GM18858 (cell line): ENCODE measurements at regions not wholly inside any gene's neighbourhood (a gene's known extent, or its start where the extent isn't known, plus 50 kb on each side); places are given as distances from the start of the nearest gene placed in this dataset.

Experiments
- ATAC-seq: cut with Tn5 transposase; IDR thresholded peaks from one replicate; pipeline ENCODE4 v1.9.1; 2021; ENCODE audit not compliant: unreplicated experiment

DNA sequence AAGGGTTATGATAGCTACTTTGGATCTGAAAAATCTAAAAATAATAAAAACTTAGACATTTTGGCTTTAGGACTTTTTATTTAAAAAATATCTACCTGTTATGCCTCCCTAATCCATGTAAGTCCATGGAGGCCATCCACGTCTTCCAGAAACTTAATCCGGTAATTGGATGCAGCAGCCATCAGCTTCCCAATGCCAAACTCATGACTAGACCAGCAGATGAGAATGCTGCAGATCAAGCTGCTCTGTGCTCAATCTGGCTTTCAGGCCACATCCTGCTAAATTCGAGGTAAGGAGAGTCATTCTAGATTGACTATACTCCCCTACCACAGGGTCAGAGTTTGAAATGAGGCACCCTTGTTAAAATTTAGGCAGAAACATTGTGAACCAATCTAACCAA, 168.5 kb upstream of the TCERG1L start:
- ATAC-seq, result no peak

DNA sequence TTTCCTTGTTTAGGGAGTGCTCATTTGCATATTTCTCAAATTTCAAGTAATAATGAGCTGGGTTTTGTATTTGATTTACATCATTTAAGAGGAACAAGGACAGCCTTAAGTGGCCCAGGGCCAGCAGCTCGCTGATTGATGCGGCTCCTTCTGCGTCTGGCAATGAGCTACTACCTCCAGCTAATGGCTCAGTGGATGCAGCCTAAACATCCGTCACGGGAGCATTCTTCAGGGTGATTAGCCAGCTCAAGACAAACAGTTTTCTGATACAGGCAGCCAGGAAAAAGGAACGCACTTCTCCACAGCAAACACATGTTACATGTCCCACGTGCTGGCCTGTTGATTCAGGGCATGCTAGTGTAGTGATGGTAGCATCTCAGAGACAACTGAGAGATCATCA, 169.3 kb upstream of the TCERG1L start:
- ATAC-seq, result no peak

DNA sequence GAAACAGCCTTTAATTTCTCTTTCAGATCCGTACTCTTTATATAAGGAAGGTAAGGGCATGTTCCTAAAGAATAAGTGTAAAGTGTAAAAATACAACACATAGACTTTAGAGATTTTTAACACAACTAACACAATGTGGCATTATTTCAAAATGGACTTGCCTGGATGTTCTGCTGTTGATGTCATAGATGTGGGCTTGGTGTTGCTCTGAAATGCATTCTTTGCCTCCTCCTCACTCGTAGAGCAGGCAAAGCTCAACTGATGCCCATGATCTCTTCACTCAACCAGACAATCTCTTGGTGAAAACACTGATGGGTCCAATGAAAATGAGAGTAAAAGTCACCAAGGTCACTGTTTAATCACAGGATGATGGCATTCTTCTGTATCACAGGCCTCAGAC, 174.2 kb upstream of the TCERG1L start:
- no peak for ATAC-seq

DNA sequence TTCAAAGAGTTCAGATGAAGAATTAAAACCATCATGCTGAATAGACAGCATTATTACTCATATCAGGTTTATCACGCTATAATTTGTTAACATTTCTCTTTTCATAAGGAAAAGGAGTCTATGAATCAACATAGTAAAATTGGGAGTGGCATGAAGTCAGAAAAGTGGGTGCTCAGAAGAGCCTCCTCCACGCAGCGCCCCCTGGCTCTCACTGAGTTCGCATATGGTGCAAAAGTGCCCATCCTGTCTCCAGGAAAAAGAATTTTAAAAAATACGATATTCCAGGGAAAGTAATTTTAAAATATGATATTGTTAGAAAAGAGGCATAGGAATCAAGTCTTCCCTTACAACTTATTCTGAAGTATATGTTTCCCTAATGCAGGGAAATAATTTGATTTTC, 176.3 kb upstream of the TCERG1L start:
- no peak for ATAC-seq

DNA sequence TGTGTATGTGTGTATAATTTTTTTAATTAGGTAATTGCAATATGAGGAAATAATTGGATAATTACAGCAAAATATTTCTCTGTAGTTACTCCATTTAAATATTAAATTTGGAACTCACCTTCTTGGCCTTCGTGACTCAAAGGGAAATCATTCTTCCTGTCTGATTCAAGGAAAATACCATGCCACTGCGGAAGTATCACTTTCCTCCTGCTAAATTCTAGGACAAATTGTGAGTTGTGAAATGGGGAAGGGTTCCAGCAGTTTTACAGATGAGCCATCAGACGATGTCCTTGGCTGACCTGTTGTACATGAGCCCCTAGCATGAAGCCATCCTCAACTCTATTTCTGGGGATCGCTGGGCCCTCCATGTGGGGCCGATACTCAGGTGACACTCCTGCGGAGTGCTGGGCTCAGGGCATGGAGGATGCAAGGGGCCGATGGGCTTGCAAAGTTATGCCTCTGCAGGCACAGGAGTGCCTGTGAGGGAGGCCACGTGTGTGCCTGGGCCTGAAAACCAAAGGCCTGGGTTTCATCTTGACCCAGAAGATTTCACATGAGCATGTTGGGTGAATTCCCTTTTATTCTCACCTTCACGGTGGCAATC, 179.6 kb upstream of the TCERG1L start:
- no peak for ATAC-seq

DNA sequence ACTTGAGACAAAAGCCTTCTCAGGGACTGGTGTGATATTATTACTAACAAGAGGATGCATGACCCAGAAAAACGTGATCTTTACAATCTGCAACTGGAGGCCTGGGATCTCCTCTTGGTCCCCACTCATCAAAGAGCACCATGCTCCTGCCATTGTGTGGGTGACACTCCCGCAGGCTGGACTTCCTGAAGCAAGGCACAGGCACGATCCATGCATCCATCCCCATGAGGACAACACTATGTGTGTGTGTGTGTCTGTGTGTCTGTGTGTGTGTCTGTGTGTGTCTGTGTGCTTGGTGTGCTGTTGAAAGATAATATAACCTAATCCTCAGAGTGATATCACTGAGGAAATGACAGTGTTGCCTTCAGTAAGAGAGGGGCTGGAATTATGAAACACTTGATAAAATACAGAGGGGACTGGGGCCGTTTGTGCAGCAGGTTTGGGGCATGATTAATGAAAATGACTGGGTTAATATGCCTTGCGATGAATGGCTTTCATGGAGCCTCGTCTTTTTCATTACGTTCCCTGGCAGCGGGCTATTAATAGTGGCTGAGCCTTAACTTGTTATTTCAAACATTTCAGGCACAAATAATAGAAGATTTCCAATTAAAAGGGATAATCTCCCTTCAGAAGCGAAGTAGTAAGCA, 180.8 kb upstream of the TCERG1L start:
- no peak for ATAC-seq

DNA sequence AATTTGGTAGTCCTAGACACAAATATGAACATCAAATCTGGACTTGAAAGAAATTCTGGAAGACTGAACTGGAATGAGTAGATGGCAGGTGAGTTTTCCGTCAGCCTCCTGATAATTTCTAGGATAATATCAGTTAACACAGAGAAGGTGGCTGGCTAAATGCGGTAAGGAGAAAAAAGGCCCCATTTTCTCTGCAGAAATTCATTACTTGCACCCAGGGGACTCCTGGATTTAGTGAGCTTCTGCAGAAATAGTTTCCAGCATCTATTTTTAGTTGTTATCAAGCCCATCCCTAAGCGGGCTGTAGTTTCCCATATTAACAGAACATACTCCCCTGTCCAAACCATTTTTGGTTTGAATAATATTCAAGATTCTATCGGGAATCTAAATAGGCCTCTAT, 181.9 kb upstream of the TCERG1L start:
- ATAC-seq, result no peak

DNA sequence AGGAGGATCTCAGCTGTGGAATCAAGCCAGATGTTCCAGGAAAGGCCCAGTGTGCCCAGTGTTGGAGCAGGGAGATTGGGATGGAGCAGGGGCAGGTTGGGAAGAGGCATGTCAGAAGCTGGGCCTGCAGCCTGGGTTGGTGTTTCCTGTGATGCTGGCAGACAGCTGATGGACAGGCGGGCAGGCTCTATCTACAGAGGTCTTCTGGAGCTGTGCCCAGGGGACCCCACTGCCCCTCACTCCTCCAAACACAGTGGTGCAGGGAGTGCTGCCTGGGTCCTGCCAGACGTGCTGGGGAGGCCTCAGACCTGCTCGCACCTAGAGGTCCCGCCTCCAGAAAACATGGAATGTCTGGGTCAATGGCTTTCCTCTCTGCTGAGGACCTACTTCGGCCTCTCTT, 182.9 kb upstream of the TCERG1L start:
- no peak for ATAC-seq

DNA sequence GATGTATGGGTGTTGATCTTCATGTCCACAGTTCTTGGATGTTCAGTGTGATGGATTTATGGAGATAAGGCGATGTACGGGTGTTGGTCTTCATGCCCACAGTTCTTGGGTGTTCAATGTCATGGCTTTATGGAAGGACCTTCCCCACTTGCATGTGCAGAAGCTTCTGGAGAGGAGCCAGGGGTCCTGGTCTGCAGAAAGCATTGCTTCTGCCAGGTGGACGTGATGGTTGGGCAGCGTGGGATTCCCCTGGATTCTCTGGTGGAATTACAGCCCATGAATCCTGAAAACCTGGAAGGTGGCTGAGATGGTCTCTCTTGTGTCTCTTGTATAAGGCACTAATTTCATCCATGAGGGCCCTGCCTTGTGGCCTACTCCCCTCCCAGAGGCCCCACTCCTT, 183.7 kb upstream of the TCERG1L start:
- no peak for ATAC-seq

DNA sequence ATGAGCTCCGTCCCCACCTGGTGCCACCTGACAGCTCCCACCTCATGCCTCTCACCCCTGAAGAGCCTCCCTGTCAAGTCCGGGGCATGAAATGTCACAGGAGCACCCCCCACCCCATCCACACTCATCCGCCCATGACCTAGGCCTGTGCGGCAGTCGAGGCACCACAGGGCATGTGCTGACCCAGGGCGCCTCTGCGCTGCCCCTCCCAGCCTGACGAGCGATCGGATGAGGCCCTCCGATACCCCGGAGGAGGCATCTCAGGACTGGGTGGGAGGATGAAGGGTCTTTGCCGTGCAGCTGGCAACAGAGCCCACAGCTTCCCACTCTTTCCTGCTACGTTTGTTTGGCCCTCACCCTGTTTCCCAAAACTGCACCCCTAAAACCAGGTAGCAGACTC, 184.4 kb upstream of the TCERG1L start:
- ATAC-seq, result no peak

DNA sequence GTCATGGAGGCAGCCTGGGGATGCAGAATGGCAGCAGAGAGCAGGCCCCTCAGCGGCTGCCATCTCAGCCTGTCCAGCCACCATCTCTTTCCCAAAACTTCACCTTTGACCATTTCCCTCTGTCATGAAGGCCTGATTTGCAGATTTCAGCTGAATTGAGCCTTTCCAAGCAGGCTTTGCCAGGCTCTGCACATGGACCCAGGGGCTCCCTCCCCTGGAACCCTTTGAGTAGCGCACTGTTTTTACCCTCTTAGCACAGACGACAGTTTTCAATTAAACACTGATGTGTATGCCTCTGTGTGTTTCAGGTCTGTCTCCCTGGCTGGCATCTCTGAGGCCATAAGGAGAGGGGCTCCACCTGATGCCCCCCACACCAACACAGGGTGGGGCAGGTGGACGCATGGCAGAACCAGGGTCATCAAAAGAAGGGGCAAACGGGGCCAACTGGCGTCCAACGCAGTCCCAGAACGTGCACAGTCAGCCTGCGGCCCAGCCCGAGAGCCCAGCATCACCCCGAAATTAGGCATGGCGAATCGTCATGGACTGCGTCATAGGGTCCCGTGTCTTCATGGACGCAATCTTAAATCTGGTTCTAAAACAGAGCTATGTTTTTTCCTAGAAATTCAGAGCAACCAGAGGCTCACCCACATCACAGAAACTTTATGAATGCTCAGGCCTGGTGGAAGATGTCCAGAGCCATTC, 185.0 kb upstream of the TCERG1L start:
- ATAC-seq, result no peak

DNA sequence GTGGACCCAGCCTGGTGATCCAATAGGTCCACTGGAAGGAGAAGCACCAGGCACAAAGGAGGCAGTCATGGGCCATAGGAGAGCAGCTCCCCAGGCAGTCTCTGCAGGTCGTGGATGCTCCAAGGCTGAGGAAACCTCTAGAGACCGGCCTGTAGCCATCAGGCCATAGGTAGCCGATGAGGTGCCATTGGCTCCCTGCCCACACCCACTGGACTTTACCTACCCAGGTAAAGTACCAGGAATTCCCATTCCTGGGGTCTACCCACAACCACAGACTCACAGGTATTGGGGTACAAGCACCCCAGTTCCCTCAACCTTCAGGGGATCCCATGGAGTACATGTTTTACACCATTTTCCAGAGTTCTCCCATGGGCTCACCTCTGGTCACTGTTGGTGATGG, 188.0 kb upstream of the TCERG1L start:
- no peak for ATAC-seq

DNA sequence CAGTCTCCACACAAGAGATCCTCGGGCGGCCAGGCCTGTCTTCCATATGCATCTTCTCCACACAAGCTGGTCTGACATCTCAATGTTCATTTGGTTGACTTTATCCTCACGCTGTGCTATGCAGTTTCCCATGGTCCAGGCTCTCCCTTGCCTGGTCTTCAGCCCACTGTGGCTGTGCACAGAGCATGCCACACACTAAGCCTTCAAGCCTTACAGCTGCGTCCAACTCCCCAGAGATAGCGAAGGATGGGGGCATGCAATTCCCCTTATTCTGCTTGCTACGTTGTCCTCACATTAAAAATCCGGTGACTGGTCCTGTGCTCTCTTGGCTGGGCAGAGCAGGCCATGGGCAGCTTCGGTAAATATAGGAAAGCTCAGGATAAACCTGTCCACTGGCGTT, 188.7 kb upstream of the TCERG1L start:
- ATAC-seq, result no peak

DNA sequence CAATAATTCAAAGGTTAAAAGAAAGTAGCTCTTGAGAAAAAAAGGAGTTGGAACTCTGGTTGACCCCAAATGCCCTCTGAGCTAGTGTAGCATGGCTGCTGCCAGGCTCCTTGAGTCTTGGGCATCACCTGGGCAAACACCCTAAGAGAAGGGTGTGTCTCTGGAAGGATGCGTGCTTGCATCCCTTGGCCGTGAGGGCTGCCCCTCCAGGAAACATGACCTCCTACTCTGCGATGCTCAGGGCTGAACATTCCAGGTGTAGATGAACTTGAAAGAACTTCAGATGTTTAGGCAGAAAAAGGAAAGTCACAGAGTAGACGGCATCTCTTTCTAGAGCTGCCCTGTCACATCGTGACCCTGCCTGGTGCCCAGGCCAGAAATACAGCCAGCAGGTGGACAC, 189.4 kb upstream of the TCERG1L start:
- no peak for ATAC-seq

DNA sequence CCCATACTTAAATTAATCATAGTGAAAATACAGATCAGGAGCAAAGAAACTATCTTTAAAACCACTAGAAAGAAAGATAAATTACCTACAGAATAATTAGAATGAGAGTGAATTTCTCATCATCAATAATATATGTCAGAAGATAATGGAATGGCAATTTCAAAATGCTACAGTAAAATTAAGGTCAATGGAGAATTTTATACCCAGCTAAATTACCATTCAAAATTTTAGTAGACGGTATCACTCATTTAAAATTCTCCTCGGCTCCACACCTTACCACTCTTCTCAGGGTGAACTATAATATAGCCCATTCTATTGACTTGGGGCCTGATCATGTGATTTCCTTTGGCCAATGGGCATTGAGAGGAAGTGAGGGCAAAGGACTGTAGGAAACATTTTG, 192.5 kb upstream of the TCERG1L start:
- no peak for ATAC-seq

DNA sequence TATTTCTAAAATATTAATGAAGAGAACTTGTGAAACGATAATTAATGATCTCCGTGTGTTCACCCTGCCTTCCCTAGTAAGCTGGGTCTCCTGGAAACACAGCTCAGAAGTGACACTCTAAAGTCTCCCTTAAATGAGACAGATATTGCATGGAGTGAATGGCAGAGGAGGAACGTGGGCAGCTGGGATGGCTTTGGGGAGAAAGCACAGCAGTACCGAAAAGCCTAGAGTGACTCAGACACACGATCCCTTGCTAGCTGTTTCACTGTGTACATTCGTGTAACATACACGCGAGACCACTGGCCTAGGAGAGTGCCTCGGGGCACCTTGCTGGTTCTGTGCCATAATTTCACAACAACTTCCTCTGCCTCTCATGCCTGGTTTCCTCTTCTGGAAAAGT, 199.9 kb upstream of the TCERG1L start:
- ATAC-seq, result no peak

DNA sequence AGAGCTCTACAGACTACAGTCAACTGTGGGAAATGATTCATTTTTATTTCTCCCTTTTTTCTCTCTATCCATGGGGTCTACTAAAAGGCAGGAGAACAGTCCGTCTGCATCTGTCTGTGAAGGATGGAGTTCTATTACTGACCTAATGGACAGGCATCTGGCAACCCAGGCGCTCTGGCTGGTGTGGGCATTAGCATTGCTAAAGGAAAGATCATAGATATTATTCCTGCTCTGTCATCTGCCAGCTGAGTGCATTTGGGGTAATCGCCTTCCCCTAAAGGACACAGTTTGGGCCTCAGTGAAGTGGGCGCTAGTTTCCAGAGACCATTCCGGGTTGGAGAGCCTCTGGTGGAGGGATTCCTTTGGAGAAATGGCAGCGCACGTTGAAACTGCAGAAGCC, 201.3 kb upstream of the TCERG1L start:
- ATAC-seq, result no peak

DNA sequence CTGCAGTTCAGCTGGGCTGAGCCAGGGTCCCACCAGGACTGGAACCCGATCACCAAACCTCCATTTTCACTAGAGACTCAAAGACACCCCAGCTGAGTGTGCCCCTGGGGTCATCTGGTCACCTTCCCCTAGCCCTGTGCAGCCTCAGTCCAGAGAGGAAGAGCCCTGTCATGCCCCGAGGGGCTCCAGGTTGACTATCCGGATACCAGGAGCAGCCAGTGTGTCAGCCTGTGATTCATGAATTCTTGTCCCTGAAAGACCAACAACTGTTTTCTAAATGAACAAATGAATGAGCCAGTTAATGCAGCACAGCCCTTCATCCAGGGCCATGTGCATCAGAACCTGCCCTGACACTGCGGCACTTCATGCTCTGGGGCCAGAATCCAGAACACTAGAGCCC, 201.9 kb upstream of the TCERG1L start:
- no peak for ATAC-seq

DNA sequence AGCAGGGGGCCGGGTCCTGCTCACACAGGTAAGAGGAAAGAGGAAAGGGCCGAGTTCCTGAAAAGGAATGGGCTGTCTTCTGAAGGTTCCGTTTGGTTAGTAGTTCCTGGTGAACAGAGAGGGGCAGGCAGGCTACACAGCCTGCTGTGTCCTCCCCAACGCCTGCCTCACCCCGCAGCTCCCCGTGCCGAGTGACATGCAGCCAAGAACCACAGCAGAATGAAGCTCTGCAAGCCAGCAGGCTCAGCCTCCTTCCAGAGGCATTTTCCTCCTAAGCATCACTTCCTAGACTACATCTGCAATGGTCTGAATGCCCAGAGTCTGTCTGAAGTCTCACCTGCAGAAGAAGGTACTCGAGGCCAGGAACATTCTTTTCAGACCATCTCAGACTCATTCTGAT, 202.4 kb upstream of the TCERG1L start:
- ATAC-seq, result no peak

DNA sequence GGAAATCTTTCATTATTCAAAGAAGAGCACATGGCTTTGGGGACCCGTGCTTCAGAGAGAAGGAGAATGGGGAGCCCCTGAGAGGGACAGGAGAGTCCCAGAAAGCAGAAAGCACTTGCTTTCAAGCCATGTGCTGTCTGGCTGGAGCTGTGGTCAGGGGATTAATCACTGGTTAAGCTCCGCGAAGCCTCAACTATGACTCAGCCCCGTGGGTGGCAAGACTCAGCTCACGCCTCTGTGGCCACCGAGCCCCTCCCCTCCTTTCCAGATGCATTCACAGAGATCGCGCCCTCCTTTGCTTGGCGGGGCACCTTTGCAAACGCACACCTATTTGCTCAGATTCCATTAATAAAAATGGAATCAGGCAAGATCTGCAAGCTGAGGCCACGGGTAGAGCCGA, 202.9 kb upstream of the TCERG1L start:
- no peak for ATAC-seq

DNA sequence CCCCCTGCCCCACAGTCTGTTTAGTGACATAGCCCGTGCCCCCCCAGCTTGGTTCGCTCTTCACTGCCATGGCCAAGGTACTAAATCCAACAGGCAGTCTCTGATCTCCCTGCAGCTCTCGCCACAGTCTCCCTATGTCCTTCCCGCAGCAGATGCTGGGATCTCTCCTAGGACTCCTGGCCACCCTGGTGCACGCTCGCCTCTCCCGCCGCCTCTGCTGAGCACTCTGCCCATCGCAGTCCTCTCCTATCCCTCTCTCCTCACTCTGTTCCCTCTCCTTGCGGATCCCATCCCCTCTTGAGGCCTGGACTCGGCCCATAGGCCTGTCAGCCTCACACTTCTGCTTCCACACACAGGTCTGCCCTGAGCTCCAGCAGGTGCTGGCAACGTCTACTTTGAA, 204.8 kb upstream of the TCERG1L start:
- ATAC-seq, result no peak

DNA sequence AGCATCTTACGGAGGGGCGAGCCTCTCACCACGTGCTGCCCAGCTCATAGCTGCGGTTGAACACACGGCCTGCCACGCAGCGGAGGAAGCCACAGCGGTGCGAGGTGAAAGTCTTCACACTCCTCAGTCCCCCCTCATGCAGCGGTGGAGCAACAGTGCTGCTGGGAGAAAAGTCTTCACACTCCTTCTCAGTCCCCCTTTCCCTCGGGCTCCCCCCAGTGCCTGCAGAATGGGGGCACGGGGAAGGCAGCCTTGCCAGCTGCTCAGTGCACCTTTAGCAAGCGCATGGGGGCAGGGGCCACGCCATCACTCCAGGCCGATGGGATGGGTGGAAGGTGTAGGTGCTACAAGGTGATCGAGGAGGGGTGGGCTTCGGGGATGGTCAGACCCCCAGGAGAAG, 206.3 kb upstream of the TCERG1L start:
- no peak for ATAC-seq
